K562 (cell line): ENCODE measurements at regions not wholly inside any gene's neighbourhood (a gene's known extent, or its start where the extent isn't known, plus 50 kb on each side); places are given as distances from the start of the nearest gene placed in this dataset.

Source experiments
- POLR2A ChIP-seq: fragments of 450-650 bp; conservative IDR thresholded peaks from 2 replicates; pipeline ENCODE4 v1.6.1; 2016
- SMAD2 ChIP-seq: fragments of 150-350 bp; IDR thresholded peaks from 2 replicates; pipeline ENCODE4 v1.6.1; 2014; ENCODE audit warnings: low read depth, mild to moderate bottlenecking, low read length
- TGIF2 ChIP-seq: sonication (generic); formaldehyde crosslinking; IDR thresholded peaks from 2 replicates; pipeline ENCODE4 v1.8.1; 2022; ENCODE audit warnings: mild to moderate bottlenecking, missing genetic modification reagents, moderate library complexity
- TF ChIP-seq, protein P1 (sequence below), 3 experiments: IDR thresholded peaks in 2 of 3; conservative IDR thresholded peaks in 1 of 3; 2 replicates each; pipeline ENCODE4 v1.5.1; 2011 to 2012; ENCODE audit warnings: low read length in 3 of 3, mild to moderate bottlenecking in 3 of 3, control low read depth in 2 of 3, improper control_type of control experiment in 1 of 3, inconsistent platforms in 1 of 3, low read depth in 1 of 3, mixed read lengths in 1 of 3, moderate library complexity in 1 of 3; ENCODE audit not compliant: insufficient read depth in 2 of 3

DNA sequence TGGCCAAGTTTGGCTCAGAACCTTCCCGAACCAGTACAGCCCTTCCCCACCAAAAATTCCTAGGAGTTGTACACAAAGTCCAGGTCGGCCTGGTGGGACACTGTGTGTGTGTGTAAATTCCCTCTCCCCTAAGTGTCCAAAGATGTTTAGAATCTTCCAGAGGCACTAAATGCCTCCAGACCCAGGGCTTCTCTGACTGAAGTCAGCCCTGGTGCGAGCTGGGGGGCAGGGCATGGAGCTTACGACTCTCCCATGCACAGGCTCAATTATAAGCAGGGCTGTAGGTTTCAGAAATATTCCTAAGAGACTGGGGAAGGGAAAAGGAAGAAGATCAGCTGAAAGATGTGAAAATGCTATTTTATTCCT lies 106.9 kb upstream of the ATF7IP start:
- TF ChIP-seq SMAD2 (no peak), TGIF2 (CRISPR knock-in tag) (no peak), POLR2A (no peak)
- TF ChIP-seq, protein P1, sequence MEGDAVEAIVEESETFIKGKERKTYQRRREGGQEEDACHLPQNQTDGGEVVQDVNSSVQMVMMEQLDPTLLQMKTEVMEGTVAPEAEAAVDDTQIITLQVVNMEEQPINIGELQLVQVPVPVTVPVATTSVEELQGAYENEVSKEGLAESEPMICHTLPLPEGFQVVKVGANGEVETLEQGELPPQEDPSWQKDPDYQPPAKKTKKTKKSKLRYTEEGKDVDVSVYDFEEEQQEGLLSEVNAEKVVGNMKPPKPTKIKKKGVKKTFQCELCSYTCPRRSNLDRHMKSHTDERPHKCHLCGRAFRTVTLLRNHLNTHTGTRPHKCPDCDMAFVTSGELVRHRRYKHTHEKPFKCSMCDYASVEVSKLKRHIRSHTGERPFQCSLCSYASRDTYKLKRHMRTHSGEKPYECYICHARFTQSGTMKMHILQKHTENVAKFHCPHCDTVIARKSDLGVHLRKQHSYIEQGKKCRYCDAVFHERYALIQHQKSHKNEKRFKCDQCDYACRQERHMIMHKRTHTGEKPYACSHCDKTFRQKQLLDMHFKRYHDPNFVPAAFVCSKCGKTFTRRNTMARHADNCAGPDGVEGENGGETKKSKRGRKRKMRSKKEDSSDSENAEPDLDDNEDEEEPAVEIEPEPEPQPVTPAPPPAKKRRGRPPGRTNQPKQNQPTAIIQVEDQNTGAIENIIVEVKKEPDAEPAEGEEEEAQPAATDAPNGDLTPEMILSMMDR (IDR thresholded peaks at IDR 0.05 in 2 of 3, conservative IDR thresholded peaks at IDR 0.05 in 1 of 3; ENCODE audit: insufficient read depth in 2 of 3, low read depth in 1 of 3, low read length in 3 of 3) = no peak
